Thymus (tissue), 11 donors: ENCODE measurements at regions not wholly inside any gene's neighbourhood (a gene's known extent, or its start where the extent isn't known, plus 50 kb on each side); places are given as distances from the start of the nearest gene placed in this dataset.

Experiments
- DNase-seq, 9 donors: peaks; one replicate each; pipeline ENCODE4 v3.0.0-alpha.2; 2013; ENCODE audit warnings: low spot score in 9 of 9, low read depth in 6 of 9, missing footprints in 1 of 9
- H3K27ac ChIP-seq, 2 donors: one replicate each; pipeline ENCODE4 v1.5.1; 2013; ENCODE audit warnings: control low read depth in 1 of 2, low read depth in 1 of 2, low read length in 1 of 2, mild to moderate bottlenecking in 1 of 2, moderate library complexity in 1 of 2
- H3K27me3 ChIP-seq, 2 donors: one replicate each; pipeline ENCODE4 v1.5.1; 2013; ENCODE audit warnings: low read length in 1 of 2; ENCODE audit not compliant: control insufficient read depth in 2 of 2, insufficient read depth in 1 of 2
- H3K36me3 ChIP-seq, 2 donors: one replicate each; pipeline ENCODE4 v1.5.1; 2013; ENCODE audit warnings: low read length in 1 of 2, mild to moderate bottlenecking in 1 of 2, moderate library complexity in 1 of 2; ENCODE audit not compliant: control insufficient read depth in 2 of 2, insufficient read depth in 2 of 2
- H3K4me1 ChIP-seq, 2 donors: one replicate each; pipeline ENCODE4 v1.5.1; 2013; ENCODE audit warnings: low read length in 2 of 2; ENCODE audit not compliant: control insufficient read depth in 2 of 2, insufficient read depth in 2 of 2
- H3K4me3 ChIP-seq, 2 donors: one replicate each; pipeline ENCODE4 v1.5.1; 2013; ENCODE audit warnings: low read length in 2 of 2, control low read depth in 1 of 2, mild to moderate bottlenecking in 1 of 2
- H3K9me3 ChIP-seq, 2 donors: one replicate each; pipeline ENCODE4 v1.5.1; 2013; ENCODE audit warnings: low read length in 1 of 2, mild to moderate bottlenecking in 1 of 2; ENCODE audit not compliant: control insufficient read depth in 2 of 2, insufficient read depth in 1 of 2
- WGBS: extraction: QIAGEN DNeasy Blood & Tissue Kit; methylation state at CpG from one replicate; pipeline ENCODE4 v1.1.7; 2013; 5-methylcytosine and 5-hydroxymethylcytosine counted together
- donor health status: healthy.

DNA sequence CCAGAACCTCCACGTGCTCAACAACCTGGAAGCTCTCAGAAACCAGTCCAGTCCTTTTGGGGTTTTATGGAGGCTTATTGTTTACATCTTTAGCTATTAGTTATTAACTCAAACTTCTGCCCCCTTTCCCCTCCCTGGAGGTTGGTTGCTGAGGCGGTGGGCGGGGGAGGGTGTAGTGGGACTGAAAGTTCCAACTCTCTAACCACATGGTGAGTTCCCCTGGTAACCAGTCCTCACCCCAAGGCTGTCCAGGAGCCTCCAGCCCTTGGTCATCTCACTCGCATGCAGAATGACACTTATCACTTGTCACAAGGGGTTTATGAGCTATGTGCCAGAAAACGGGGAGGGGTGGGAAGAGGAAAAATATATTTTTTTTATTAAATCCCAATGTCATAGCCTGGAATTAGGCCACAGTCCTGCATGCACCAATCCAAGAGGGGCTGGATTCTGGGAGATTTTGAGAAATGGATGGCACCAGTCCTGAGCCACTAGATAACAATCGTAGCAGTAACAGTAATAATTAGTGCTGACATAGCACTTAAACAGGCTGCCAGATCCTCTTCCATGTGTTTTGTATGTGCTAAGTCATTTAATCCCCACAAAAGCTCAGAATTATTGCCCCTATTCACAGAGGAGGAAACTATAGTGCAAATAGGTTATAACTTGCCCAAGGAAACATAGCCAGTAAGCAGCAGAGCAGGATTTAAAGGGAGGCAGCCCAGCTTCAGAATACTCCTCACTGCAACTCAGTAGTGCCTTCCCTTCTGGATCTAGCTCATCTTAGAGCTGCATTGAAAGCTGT, 85.7 kb downstream of the CRYGS start:
- Histone ChIP-seq H3K4me3 (no peak overlapping the region), H3K27ac (no peak overlapping the region), H3K9me3 (no peaks in the 10 kb centered on the region), H3K4me1 (no peaks in the 10 kb centered on the region), H3K27me3 (no peaks in the 10 kb centered on the region), H3K36me3 (no peaks in the 10 kb centered on the region)
- 95% methylated on average over 6 of the region's 6 CpGs for WGBS
- DNase-seq: no peak

DNA sequence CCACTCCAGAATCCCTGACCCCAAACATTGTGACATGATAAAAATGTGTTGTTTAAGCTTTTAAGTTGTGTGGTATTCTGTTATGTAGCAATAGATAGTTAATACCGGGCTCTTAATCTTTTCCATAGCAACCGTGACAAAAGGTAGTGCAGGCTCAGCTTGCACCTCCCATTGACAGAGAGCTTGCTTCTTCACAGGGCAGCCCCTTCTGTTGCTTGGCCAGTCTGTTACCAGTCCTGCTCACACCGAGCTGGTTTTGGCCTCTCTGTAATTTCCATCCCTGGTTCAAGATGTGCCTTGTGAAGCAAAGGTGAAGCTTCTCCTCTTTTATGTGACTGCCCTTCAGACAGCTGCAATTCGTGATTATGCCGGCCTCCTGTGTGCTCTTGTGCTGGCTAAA, 86.9 kb downstream of the CRYGS start:
- Histone ChIP-seq H3K36me3 (no peaks in the 10 kb centered on the region), H3K4me1 (no peaks in the 10 kb centered on the region), H3K9me3 (no peaks in the 10 kb centered on the region), H3K27ac (no peak overlapping the region), H3K4me3 (no peak overlapping the region), H3K27me3 (no peaks in the 10 kb centered on the region)
- DNase-seq: no peak
- WGBS: 96% methylated on average over 5 of the region's 5 CpGs

DNA sequence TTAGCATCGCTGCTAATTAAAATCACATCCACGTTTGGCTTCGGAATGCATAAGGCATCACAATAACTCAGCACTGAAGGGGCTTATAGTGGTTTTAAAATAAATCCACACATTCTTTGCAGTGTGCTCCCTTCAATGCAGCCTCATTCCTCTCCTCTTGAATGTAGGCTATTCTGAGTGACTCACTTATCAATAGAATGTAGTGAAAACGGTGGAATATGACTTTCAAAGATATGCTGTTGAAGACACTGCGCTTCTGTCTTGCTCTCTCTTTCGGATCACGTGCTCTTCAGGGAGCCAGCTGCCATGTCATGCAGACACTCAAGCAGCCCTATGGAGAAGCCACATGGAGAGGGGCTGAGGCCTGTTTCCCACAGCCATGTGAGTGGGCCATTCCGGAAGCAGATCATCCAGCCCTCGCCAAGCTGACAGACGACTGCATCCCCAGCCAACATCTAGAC, 87.4 kb downstream of the CRYGS start:
- Histone ChIP-seq H3K4me1 (no peaks in the 10 kb centered on the region), H3K4me3 (no peak overlapping the region), H3K27me3 (no peaks in the 10 kb centered on the region), H3K27ac (no peak overlapping the region), H3K36me3 (no peaks in the 10 kb centered on the region), H3K9me3 (no peaks in the 10 kb centered on the region)
- 96% methylated on average over 10 of the region's 10 CpGs for WGBS
- no peak for DNase-seq

DNA sequence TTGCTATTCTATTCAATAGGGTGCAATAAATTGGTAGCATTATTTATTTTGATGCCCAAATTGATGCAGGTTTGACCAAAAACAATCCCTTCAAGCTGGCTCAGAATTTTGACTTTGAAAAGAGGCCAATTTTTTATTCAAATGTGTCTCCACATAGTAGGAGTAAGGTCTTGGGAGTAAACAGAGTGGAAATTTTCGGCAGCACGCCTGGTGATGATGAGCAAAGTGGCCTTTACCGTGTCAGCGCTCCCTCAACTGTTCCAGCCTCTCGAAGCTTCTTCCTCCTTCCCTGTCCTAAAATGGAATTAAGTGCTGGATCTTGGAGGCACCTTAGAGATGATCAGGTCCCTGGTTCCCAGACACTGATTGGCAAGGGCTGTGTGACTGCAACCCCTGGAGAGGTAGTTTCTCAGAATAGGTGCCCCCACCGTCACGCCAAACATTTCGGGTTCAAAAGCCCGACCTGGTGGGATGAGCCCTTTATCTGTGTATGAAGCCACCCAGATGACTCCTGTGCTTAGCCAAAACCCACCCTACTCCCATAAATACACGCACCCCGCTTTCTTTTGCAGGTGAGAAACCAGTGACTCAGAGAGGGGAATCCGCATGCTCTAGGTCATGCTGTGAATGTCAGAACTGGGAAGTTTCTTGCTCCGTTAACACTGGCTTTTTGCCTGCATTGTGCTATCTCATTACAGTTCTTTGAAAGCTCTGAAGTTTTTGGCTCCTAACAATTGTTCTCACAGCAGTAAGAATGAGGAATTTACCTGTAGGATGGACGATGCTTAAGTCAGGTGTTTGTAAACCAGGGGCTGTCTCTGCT, 89.1 kb downstream of the CRYGS start:
- Histone ChIP-seq H3K27ac (no peak overlapping the region), H3K4me3 (no peak overlapping the region), H3K36me3 (no peaks in the 10 kb centered on the region), H3K27me3 (no peaks in the 10 kb centered on the region), H3K4me1 (no peaks in the 10 kb centered on the region), H3K9me3 (no peaks in the 10 kb centered on the region)
- 94% methylated on average over 14 of the region's 14 CpGs for WGBS
- no peak for DNase-seq

GRCh38 chr3:186453531-186453930, 90.6 kb downstream of the CRYGS start:
- no peaks in the 10 kb centered on the region for H3K27me3 ChIP-seq
- H3K27ac ChIP-seq: no peak overlapping the region
- 97% methylated on average over 4 of the region's 4 CpGs for WGBS
- no peaks in the 10 kb centered on the region for H3K36me3 ChIP-seq
- H3K4me1 ChIP-seq: no peaks in the 10 kb centered on the region
- no peaks in the 10 kb centered on the region for H3K9me3 ChIP-seq
- no peak overlapping the region for H3K4me3 ChIP-seq
- no peak for DNase-seq

DNA sequence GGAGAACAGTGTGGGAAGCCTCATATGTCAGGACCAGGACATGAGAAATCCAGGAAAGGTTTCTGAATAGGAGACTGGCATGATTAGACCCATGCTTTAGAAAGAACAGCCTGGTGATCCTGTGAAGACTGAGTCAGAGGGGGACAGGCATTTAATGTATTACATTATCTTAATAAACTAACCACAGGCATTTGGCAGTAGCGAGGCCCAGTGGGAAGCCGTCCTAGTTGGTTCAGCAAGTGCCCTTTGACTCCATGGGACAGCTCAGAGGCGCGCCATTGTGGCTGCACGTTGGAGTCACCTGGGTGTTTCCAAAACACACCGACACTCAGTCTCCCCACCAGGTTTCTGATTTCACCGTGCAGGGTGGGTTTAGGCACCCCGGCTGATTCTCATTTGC, 90.5 kb upstream of the DGKG start:
- Histone ChIP-seq H3K27me3 (no peaks in the 10 kb centered on the region), H3K4me3 (no peak overlapping the region), H3K36me3 (no peaks in the 10 kb centered on the region), H3K27ac (no peak overlapping the region), H3K9me3 (no peaks in the 10 kb centered on the region), H3K4me1 (no peaks in the 10 kb centered on the region)
- DNase-seq: no peak
- WGBS: 95% methylated on average over 8 of the region's 8 CpGs

GRCh38 chr3:186451371-186451770, 89.3 kb upstream of the DGKG start:
- no peaks in the 10 kb centered on the region for H3K27me3 ChIP-seq
- no peak overlapping the region for H3K27ac ChIP-seq
- H3K9me3 ChIP-seq: no peaks in the 10 kb centered on the region
- no peak overlapping the region for H3K4me3 ChIP-seq
- 95% methylated on average over 6 of the region's 6 CpGs for WGBS
- no peaks in the 10 kb centered on the region for H3K36me3 ChIP-seq
- no peaks in the 10 kb centered on the region for H3K4me1 ChIP-seq
- DNase-seq: no peak

GRCh38 chr3:186444974-186445373, 82.9 kb upstream of the DGKG start:
- DNase-seq: no peak
- Histone ChIP-seq H3K27ac (no peak overlapping the region), H3K4me1 (no peaks in the 10 kb centered on the region), H3K36me3 (no peaks in the 10 kb centered on the region), H3K27me3 (no peaks in the 10 kb centered on the region), H3K4me3 (no peak overlapping the region), H3K9me3 (no peaks in the 10 kb centered on the region)
- WGBS: 97% methylated on average over 7 of the region's 7 CpGs

DNA sequence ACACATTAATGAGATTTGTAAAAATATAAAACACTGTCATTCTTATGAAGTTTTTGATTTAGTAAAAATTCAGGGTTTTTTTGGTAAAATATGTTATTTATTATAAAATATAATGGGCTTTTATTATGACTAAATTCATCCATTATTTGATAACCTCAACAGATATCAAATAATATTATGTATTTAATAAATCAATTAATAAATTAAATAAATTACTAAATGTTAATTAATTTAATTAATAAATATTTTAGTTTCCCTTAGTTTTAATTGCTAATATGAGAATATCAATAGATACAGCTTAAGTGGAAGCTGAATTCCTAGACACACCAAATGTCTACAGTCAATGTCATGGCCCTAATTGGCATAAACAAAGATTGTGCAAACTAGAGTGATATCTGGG, 82.3 kb upstream of the DGKG start:
- Histone ChIP-seq H3K4me1 (no peaks in the 10 kb centered on the region), H3K27ac (no peak overlapping the region), H3K4me3 (no peak overlapping the region), H3K27me3 (no peaks in the 10 kb centered on the region), H3K36me3 (no peaks in the 10 kb centered on the region), H3K9me3 (no peaks in the 10 kb centered on the region)
- no peak for DNase-seq
